ENCODE measurements at regions not wholly inside any gene's neighbourhood (a gene's known extent, or its start where the extent isn't known, plus 50 kb on each side); places are given as distances from the start of the nearest gene placed in this dataset.

DNA sequence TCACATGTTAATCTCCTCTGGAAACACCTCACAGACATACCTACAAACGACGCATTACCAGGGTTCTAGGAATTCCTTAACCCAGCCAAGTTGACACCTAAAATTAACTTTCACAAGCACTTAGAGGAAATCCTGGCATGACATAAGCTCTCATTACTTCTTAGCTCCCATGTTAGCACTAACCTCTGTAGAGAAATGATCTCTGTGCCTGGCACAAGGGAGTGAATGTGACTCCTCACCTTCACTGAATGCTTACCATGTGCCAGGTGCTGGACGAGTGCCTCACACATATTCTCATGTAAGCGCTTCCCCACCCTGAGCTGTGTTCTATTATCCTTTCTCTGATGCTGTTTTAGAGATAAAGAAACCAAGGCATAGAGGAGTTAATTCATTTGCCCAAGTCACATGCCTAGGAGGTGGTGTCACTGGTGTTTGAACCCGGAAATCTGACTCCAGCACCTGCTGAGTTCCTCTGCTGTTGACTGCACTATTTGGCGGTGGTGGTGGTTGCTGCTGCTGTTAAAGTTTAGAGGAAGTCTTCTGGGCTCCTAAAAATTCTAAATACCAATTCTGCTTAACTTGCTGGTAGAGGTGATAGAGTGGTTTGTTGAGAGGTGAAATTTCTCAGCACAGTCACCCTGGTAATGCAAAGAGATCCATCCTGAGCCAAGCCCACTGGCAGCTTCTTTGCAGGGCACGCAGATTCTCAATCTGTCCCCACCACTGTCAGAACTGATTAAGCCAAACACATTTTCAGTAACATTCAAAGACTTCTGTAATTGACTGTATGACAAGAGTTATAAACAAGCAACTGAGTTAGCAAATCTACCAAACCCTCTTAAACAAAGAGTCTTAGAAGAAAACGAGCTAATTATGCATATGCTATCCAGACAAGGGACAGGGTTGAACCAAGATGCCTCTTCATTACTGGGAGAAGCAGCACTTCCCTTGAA lies 200.3 kb downstream of the CMPK2 start:
- no peak for DNase-seq (ENCODE audit: low spot score)

DNA sequence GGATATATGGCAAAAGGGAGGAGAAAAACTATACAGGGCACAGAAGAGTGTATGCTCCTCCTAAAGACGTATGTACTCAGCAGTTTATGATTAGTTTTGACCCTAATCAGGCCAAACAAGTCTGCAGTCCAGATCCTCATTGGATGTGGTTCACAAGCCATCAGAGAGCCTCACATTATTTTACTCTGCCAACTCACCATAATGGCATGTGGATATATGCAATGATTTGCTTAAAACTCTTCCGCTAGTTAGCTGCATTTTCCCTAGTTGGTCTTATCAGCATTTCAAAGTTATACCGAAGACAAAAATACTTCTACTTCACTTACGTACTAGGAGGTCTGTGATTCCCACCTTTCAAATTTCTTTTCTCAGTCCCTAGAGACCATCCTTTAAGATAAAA lies 198.4 kb downstream of the CMPK2 start:
- no peak for DNase-seq (ENCODE audit: low spot score)

DNA sequence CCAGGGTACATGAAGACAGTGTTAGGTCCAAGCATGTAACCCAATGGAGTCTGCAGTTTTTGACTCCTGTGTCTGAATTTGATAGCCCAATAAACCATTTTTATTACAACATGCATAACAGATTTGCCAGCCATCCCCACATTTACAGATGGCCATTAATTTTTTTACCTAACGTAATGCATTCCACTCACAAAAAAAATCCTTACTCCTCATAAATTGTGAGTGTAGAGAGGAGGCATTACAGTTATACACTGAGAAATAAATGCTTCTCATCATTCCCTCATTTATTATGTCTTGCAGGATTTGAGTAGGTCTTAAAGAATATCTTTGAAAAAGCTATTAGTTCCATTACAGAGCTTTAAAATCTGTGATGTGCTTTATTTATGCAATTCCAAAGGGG lies 193.8 kb downstream of the CMPK2 start:
- DNase-seq (ENCODE audit: low spot score), result no peak

DNA sequence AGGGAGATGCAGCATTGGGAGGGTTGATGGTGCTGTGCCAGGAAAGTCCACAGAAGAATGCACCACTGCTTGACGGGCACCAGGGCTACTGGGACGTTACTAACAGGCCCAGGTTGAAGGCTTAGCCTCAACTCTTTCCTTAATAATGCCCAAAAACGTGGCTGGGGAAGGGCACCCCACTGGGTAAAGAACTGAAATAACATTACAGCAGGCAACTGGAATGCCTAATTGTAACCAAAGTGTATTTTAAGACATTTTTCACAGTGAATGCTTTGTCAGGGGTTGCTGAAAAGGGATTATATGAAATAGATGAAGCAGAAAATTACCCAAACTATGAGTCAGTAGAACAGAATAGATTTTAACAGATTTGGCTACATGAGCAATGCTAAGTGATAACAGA lies 191.3 kb downstream of the CMPK2 start:
- DNase-seq (ENCODE audit: low spot score), result no peak

DNA sequence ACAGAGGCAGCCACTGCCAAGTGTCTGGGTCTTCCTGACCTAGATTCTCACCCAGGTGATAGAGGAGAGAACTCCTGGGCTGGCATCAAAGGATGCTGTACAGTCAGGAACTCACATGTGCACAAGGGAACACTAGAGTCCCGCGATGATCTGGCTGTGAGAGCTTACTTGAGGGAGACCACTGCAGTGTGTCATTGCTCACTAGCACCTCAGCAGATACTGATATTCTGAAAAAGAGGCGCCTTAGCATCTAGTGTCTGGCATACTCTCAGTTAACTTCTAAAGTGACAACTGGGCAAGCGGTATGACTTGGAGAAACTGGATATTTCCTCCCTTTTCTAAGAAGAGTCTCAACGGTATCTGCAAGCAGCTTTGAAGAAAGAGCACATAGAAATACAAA lies 189.9 kb downstream of the CMPK2 start:
- no peak for DNase-seq (ENCODE audit: low spot score)

DNA sequence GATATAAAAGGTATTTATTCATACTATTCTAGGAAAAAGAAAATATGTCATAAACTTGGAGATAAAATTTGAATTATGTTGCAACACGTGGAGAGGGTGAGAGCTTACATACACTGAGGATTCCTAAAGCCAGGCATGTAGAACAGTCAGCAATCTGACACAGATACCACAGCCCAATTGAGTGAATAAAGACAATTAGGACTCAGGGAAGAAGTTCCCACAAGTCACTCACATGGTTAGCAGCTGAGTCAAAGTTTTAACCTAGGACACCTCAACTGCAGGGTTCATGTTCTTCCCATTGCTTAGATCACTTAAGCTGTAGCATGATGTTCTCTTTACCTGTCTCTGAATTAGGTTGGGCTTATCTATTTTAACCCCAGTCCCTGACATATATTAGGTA lies 189.5 kb downstream of the CMPK2 start:
- no peak for DNase-seq (ENCODE audit: low spot score)

DNA sequence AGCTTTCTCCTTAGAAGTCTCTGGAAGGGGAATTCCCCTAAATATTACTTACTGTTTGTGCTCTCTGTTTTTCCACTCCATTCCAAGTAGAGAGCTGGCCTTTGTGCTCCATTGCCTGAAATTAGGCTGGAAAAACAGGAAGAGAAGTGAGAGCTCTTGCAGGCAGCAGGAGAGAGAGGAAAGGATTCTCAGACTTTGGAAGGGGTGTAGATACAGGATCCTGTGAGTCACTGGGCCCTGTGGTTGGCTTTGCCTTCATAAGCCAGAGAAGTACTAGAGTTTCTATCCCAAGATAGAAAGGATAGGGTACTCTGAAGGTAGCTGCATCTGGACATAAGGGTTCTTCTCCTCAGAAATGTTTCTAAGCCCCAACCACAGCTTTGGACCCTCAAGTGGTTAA lies 188.9 kb downstream of the CMPK2 start:
- DNase-seq (ENCODE audit: low spot score), result no peak

DNA sequence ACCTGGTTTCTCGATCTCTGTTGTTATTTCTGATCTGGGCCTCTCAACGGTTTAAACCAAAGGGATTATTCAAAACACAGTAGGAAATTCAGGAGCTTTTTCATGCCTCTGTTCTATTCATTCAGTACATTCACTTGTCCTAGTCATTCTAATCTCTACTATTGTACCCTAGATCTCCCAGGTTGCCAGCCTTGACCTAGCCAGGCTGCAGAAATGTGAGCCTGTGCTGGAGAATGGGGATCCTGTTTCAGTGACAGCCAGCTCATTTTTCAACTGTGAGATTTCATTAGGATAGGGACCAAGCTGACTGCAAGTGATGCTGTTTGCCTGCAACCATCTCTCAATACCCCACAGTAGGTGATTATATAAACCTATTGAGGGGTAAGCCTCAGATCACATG lies 186.2 kb downstream of the CMPK2 start:
- DNase-seq (ENCODE audit: low spot score), result peak; percentile 24

DNA sequence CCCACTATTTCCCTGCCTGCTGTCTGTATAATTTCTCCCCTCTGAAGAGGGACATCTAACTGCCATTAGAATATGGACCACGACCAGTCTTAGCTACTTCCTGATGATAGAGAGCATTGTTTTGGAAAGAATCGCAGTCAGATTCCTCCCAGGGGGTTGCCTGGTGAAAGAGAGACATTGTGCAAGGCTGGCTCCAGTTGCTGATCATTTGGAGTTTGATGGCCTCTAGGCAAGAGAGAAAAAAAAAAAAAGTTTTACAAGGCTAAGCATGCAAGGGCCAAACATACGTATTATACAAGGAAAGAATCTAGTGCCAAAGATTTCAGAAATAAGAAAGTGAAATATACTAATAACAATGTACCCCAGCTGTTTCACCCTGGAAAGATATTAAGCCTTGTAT lies 182.2 kb downstream of the CMPK2 start:
- no peak for DNase-seq (ENCODE audit: low spot score)

DNA sequence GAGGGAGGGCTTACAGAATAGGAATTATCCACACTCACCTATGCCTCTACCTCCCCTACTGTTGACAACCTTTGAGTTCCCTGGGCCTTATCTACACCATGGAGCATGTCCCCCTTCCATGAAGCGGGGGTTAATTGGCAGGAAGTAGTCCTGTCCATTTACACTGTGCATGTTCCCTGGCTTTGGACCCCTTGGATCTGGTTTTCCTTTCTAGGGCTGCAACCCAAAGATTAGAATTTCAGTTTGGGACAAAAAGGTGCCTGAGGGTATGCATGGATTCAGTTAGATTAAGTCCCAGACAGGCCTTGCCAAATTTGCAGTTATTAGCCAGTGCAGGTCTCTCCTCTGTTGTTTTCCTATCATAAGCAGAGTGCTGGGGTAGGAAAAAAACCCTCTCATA lies 180.3 kb downstream of the CMPK2 start:
- DNase-seq (ENCODE audit: low spot score), result no peak

DNA sequence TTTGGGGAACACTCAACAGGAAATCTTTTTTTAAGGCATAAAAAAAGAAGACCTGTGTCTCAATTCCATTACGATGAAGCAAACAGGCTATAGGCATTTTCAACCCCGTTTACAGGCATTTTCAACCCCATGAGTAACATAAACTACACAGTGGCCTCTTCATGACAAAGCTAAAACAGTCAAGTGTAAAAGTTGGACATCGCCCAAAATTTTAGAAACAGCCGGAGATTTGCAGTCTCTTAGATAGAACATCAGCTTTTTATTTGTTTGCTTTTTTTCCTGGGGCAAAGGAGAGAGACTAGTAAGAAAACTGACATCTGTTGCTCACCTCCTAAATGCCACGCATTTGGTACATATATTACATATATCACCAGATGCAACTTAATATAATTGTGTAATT lies 173.7 kb downstream of the CMPK2 start:
- DNase-seq (ENCODE audit: low spot score), result no peak

DNA sequence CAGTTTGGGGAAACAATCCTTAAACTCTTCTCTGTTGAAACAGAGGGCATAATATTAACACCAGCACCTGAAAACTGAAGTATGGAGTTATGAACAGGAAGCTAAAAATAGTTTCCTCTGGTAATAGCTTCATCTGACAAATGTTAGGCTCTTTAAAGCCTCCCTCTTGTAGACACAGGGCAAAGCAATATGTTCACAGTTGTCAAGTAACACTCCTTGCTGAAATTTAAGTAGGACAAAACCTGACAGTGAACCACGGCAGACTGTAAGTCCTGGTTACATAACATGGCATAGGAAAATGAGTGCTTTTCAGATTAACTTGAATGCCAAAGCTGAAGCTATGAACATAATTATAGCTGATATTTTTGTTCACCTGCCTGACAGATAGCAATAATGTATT lies 172.9 kb downstream of the CMPK2 start:
- no peak for DNase-seq (ENCODE audit: low spot score)

DNA sequence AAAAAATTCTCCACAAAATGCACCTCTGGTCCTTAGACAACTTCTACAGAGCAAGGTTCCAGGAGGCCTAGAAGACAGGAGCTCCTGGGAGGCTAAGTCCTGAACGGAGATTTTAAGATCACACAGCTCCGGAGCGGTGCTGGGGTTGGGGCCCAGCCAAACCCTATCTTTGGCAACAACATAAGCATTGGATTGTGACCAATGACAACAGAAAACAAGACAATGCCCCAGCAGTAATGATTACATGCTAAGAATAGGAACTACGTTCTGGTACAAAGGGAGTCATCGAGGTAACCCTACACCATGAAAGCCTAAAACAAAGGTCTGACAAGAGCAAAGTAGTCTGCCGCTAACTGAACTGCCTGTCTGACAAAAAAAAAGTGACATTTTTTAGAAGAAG lies 171.2 kb downstream of the CMPK2 start:
- DNase-seq (ENCODE audit: low spot score), result no peak

DNA sequence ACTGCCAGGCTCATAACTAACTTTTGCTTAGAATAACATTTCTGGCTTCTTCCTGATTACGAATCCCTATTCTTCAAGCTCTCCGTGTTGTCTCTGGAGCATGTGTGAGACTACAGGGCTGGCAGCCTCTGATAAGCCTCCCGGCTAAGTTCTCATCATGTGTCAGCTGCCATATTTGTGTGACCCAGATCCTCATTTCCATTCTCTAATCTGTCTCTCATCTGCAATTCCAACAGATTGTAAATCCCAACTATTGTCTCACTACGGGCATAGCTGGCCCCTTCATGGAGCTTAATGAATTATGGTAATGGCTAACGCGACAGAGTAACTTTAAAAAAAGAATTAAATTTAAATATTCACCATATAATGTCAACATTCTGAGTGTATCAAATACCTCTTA lies 165.4 kb downstream of the CMPK2 start:
- no peak for DNase-seq (ENCODE audit: low spot score)

DNA sequence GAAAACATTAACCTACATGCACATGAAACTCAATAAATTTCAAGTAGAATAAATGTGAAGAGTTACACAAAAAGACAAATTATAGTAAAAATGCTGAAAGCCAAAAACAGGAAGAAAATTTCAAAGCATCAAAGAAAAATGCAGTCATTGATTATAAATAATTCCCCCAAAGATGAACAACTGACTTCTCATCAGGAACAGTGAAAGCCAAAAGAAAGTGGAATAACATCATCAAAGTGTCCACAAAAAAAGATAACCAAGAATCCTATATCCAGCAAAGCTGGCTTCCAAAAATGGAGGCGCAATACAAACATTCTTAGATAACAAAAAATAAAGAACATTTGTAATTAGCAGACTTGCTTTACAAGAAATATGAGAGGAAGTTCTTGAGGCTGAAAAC lies 161.6 kb downstream of the CMPK2 start:
- no peak for DNase-seq (ENCODE audit: low spot score)

DNA sequence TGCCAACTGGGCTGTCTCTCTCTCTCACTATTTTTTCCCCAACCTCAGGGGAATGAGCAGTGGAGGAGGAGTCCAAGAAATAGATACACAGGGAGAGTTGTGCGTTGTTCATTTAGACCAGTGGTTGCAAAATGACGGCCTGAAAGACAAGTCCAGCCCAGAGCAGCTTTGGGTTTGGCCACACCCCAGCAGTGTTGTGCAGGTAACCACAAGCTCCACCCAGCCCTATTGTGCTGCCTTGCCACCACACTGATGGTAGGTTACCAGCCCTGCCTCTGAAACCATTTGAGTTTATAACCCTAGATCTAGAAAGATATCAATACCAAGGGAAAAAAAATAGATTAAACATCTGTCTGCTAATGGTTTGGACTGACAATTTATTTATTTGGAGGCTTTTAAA lies 144.3 kb downstream of the CMPK2 start:
- DNase-seq (ENCODE audit: low spot score), result no peak

DNA sequence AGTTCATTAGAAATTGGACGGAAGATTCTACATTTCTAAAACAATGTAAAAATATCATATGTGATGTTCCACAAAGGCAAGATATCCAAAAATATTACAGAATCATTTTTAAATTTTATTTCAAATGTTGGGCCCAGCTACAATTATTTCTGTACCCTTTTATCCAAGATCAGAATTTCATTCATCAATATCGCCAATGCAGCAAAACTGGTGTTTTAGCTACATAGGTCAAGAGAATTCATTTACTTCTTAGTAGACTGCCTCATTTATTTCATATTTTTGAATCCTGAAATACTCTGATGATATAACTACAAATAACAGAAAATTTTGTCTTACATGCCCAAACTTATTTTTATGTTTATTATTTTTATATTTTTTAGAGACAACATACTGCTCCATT lies 143.1 kb downstream of the CMPK2 start:
- no peak for DNase-seq (ENCODE audit: low spot score)

DNA sequence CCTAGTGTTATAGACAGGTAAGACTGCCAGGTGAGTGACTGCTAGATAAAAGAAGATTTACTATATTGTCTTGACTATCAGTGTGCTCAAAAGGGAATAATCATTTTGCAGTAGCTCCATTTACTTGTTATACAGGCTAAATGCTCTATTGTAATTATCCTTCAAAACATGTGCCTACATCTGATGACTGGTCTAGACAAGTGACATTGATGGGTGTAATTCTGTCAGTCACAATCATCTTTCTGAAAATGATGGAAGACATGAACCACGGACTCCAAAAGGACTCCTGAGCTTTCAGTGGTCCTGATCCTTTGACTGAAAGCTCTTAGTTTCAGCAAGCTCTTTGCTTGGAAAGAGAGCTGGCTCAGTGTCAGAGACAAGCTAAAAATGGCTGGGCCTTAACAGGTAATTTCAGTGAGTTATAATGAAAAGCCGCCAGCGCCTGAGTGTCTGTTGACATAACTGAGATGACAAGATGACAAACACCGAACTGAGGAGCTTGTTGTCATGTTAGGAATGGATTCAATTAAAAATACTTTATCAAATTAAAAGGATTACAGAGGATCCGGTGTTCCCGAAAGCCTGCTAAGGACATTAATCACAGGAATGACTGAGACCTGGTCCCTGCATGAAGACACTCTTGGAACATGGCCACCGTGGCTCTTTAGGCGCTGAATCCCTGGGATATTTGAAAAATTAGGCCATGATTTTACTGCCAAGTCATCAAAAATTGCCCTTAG lies 141.7 kb downstream of the CMPK2 start:
- no peak for DNase-seq (ENCODE audit: low spot score)

DNA sequence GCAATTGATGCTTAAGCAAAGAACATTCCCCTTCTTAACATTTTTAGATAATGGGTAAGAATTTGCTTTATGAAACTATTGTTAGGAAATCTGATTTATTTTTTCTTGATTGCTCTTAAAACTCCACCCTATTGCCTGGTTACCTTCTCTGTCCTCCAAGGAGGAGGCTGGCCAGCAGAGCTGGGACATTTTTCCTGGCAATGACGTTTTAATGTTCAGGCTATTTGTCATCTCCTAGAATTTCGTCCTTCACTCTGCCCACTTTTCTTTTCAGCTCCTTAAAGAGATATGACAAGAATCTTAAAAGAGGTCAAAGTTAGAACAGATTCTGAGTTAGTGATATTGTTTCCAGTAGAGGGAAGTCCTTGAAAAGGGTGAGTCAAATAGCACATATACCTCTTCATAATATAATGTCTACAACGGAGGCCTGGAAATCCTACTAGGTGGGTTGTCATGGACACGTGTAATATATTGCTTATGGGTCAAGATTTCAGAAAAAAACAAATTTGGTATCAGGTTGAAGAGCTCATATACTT lies 141.0 kb downstream of the CMPK2 start:
- DNase-seq (ENCODE audit: low spot score), result no peak

DNA sequence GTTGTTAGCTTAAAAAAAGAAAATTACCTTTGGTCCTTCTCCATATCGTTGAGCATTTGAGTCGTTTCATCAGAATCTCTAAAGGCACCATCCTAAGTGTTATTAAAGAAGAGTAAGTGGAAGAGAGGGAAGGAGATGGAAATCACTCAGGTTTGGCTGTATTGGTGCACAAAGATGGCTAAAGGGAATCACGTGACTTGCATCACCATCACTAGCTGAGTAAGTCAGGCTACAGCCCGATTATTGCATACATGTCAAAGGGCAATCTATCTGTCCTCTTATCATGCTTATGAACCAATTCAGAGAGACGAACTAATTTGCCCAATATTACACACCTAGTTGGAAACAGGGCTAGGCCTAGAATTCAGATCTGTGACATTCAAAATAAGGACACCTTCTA lies 137.6 kb downstream of the CMPK2 start:
- no peak for DNase-seq (ENCODE audit: low spot score)

DNA sequence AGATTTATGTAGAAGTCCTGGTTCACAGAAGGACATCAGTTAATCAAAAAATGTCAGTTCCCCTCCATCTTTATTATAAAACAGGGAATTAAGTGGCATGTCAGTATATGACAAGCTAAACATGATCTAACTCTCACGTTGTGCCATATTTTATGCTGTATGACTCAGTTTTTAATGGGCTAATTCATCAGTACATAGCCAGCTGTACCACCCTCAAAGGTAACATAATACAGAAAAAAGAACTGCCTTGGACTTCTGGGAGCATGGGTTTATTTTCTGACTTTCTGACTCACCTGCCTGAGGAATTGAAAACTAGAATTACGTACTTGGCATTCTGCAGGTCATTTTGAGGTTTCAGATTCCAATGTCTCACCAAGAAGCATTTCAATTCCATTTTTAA lies 135.7 kb downstream of the CMPK2 start:
- DNase-seq (ENCODE audit: low spot score), result no peak

DNA sequence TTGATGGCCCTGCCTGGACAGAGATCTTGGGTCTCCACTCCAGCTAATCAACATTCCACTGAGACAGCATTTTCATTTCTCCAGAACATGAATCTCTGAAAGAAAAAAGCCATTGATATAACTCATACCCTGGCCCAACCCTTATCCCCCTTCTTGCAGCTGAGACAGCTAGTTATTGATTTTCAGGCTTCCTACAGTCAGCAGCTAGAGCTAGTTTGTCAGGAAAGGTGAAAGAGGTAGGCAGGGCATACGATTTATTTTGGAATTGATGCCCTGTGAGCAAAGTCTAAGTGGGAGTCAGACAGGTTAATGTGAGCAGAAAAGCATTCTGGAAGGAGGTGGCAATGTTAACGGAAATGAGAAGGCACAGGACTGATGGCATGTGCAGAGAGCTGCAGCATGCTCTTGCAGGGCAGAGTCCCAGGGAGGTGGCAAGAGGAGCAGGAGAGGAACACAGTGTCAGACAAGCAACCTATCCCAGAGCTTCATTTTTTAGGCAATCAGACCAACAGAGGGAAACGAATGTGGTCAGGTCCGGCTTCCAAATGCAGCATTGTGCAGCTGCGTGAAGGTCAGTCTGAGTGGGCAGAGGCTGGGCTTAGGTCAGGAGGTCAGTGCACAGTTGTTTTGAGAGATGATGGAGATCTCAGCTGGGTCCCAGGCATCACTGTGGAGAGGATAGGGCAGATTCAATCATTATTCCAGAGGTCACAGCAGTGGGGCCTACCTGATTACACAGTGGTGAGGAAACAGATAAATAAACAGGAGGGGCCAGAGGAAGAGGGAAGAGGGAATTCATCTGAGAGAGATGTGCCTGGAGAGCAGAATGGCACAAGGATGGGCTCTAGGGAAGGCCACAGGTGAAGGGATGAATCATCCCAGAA lies 134.8 kb downstream of the CMPK2 start:
- DNase-seq (ENCODE audit: low spot score), result no peak

Measured in iPS-NIHi11 (cell line).